T-helper 1 cell treated with Interleukin-12 subunit alpha and Interleukin-12 subunit beta and Interleukin-4 antibody, amounts not matched to agents 30 μg/mL and 1 μg/mL, for 36 hours (primary cell): ENCODE measurements at regions not wholly inside any gene's neighbourhood (a gene's known extent, or its start where the extent isn't known, plus 50 kb on each side); places are given as distances from the start of the nearest gene placed in this dataset.

Source experiments
- H3K27ac Mint-ChIP-seq: one replicate; pipeline ENCODE4 v1.8.0; 2021; ENCODE audit warnings: mild to moderate bottlenecking, mixed read lengths
- H3K27me3 Mint-ChIP-seq: one replicate; pipeline ENCODE4 v1.8.0; 2021; ENCODE audit warnings: low read depth, mixed read lengths
- H3K36me3 Mint-ChIP-seq: one replicate; pipeline ENCODE4 v1.8.0; 2021; ENCODE audit warnings: low read depth, mixed read lengths
- H3K4me1 Mint-ChIP-seq: one replicate; pipeline ENCODE4 v1.8.0; 2021; ENCODE audit warnings: low read depth, mixed read lengths
- H3K4me3 Mint-ChIP-seq: one replicate; pipeline ENCODE4 v1.8.0; 2021; ENCODE audit warnings: mild to moderate bottlenecking, moderate library complexity, mixed read lengths
- H3K9me3 Mint-ChIP-seq: one replicate; pipeline ENCODE4 v1.8.0; 2021; ENCODE audit warnings: mixed read lengths

DNA sequence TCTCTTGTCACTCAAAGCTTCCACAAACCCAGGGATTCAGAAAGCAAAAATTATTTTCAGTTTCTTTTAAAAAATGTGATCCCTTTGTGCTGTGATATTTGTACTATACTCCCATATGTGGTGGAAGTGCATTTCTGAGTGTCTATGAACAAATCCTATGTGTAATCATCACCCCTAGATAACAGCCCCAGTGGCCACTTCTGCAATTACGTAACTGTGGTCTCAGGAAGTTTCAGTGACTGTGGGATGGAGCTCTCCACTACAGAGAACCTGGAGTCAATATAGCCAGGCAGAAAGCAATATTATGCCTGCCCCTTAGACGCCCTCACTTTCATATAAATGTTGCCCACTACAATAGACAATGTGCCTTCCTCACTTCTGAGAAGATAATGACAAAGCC, 1101.7 kb upstream of the GHITM start:
- no peaks in the 10 kb centered on the region for H3K4me1 Mint-ChIP-seq
- H3K36me3 Mint-ChIP-seq = no peaks in the 10 kb centered on the region
- no peaks in the 10 kb centered on the region for H3K9me3 Mint-ChIP-seq
- no peaks in the 10 kb centered on the region for H3K27me3 Mint-ChIP-seq
- H3K27ac Mint-ChIP-seq = no peak overlapping the region
- no peak overlapping the region for H3K4me3 Mint-ChIP-seq

- no peaks in the 10 kb centered on the region for H3K4me1 Mint-ChIP-seq
- no peaks in the 10 kb centered on the region for H3K36me3 Mint-ChIP-seq
- H3K4me3 Mint-ChIP-seq = no peak overlapping the region
- no peaks in the 10 kb centered on the region for H3K27me3 Mint-ChIP-seq
- no peak overlapping the region for H3K27ac Mint-ChIP-seq
- H3K9me3 Mint-ChIP-seq = no peaks in the 10 kb centered on the region
Observed at GRCh38 chr10:83038631-83039030, 1100.7 kb upstream of the GHITM start.

- no peak overlapping the region for H3K4me3 Mint-ChIP-seq
- no peak overlapping the region for H3K27ac Mint-ChIP-seq
- H3K4me1 Mint-ChIP-seq = no peaks in the 10 kb centered on the region
- no peaks in the 10 kb centered on the region for H3K27me3 Mint-ChIP-seq
- no peaks in the 10 kb centered on the region for H3K36me3 Mint-ChIP-seq
- no peaks in the 10 kb centered on the region for H3K9me3 Mint-ChIP-seq
Observed at GRCh38 chr10:83045731-83046130, 1093.6 kb upstream of the GHITM start.

- H3K4me3 Mint-ChIP-seq = no peak overlapping the region
- H3K36me3 Mint-ChIP-seq = no peaks in the 10 kb centered on the region
- no peak overlapping the region for H3K27ac Mint-ChIP-seq
- no peaks in the 10 kb centered on the region for H3K27me3 Mint-ChIP-seq
- peaks cover 3% of the 10 kb centered on the region for H3K9me3 Mint-ChIP-seq
- H3K4me1 Mint-ChIP-seq = no peaks in the 10 kb centered on the region
Observed at GRCh38 chr10:83050815-83051214, 1088.5 kb upstream of the GHITM start.

GRCh38 chr10:83062871-83063270, 1076.4 kb upstream of the GHITM start:
- Mint-ChIP-seq H3K4me1 (no peaks in the 10 kb centered on the region), H3K27ac (no peak overlapping the region), H3K9me3 (peaks cover 12% of the 10 kb centered on the region), H3K4me3 (no peak overlapping the region), H3K27me3 (no peaks in the 10 kb centered on the region), H3K36me3 (no peaks in the 10 kb centered on the region)

DNA sequence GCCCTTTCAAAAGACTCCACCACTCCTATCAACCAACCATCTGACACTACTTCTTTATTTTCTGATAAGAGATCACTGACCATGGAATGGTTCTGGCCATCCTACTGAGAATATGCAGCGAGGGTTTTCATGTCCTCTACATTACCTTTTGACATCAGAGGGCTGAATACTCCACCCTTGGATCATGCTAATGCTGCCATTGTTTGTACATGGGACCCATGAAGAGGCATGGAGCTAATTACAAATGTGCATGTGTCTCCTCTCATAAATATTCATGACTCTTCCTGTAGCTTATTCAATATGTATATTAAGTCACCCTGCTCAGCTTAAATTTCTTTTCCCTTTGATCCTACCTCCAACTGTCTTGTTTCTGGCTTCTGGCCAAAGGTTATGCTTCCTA, 1065.8 kb upstream of the GHITM start:
- Mint-ChIP-seq H3K36me3 (no peaks in the 10 kb centered on the region), H3K9me3 (peaks cover 3% of the 10 kb centered on the region), H3K27ac (no peak overlapping the region), H3K4me3 (no peak overlapping the region), H3K4me1 (no peaks in the 10 kb centered on the region), H3K27me3 (no peaks in the 10 kb centered on the region)

- H3K36me3 Mint-ChIP-seq = no peaks in the 10 kb centered on the region
- H3K4me1 Mint-ChIP-seq = no peaks in the 10 kb centered on the region
- H3K27ac Mint-ChIP-seq = no peak overlapping the region
- H3K27me3 Mint-ChIP-seq = no peaks in the 10 kb centered on the region
- no peak overlapping the region for H3K4me3 Mint-ChIP-seq
- no peaks in the 10 kb centered on the region for H3K9me3 Mint-ChIP-seq
Observed at GRCh38 chr10:83075016-83075814, 1064.1 kb upstream of the GHITM start.

- no peaks in the 10 kb centered on the region for H3K9me3 Mint-ChIP-seq
- no peak overlapping the region for H3K27ac Mint-ChIP-seq
- no peaks in the 10 kb centered on the region for H3K4me1 Mint-ChIP-seq
Observed at GRCh38 chr10:83075815-83076355, 1063.4 kb upstream of the GHITM start.

GRCh38 chr10:83076443-83076842, 1062.9 kb upstream of the GHITM start:
- Mint-ChIP-seq H3K4me1 (no peaks in the 10 kb centered on the region), H3K9me3 (no peaks in the 10 kb centered on the region), H3K4me3 (no peak overlapping the region), H3K36me3 (no peaks in the 10 kb centered on the region), H3K27ac (no peak overlapping the region), H3K27me3 (no peaks in the 10 kb centered on the region)

More at GRCh38 chr10:83075815-83076355, 1063.4 kb upstream of the GHITM start:
- H3K36me3 Mint-ChIP-seq = no peaks in the 10 kb centered on the region
- H3K4me3 Mint-ChIP-seq = no peak overlapping the region
- H3K27me3 Mint-ChIP-seq = no peaks in the 10 kb centered on the region

- no peak overlapping the region for H3K4me3 Mint-ChIP-seq
- no peaks in the 10 kb centered on the region for H3K27me3 Mint-ChIP-seq
- H3K36me3 Mint-ChIP-seq = no peaks in the 10 kb centered on the region
- no peaks in the 10 kb centered on the region for H3K4me1 Mint-ChIP-seq
- peaks cover under 1% of the 10 kb centered on the region for H3K9me3 Mint-ChIP-seq
- no peak overlapping the region for H3K27ac Mint-ChIP-seq
Observed at GRCh38 chr10:83078160-83078559, 1061.1 kb upstream of the GHITM start.

DNA sequence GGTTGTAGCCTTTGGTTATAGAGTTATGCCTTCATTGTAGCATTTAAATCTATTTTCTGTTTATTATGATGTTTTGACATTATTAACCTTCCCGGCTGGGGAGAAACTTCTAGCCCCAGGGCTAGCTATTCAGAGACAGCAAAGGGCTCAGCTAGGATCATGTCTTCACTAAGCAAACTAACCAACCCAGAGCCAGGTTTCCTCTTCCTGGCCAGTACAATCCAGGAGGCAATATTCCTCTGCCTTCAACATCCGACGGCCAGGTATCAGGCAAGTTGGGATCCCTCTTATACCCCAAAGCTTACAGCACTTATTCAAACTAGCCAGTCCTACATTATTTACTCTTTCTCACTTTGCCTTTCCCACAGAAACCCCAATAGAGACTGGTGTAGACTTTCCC, 1060.7 kb upstream of the GHITM start:
- H3K36me3 Mint-ChIP-seq = no peaks in the 10 kb centered on the region

GRCh38 chr10:83083831-83084230, 1055.5 kb upstream of the GHITM start:
- Mint-ChIP-seq H3K9me3 (peaks cover 10% of the 10 kb centered on the region), H3K27ac (no peak overlapping the region), H3K4me3 (no peak overlapping the region), H3K27me3 (no peaks in the 10 kb centered on the region), H3K4me1 (no peaks in the 10 kb centered on the region), H3K36me3 (no peaks in the 10 kb centered on the region)

More for the DNA sequence above, 1060.7 kb upstream of the GHITM start:
- Mint-ChIP-seq H3K27ac (no peak overlapping the region), H3K4me3 (no peak overlapping the region), H3K9me3 (peaks cover 3% of the 10 kb centered on the region), H3K27me3 (no peaks in the 10 kb centered on the region), H3K4me1 (no peaks in the 10 kb centered on the region)

- H3K27me3 Mint-ChIP-seq = no peaks in the 10 kb centered on the region
- peaks cover 21% of the 10 kb centered on the region for H3K9me3 Mint-ChIP-seq
- no peak overlapping the region for H3K4me3 Mint-ChIP-seq
- H3K4me1 Mint-ChIP-seq = no peaks in the 10 kb centered on the region
- no peaks in the 10 kb centered on the region for H3K36me3 Mint-ChIP-seq
- no peak overlapping the region for H3K27ac Mint-ChIP-seq
Observed at GRCh38 chr10:83089335-83089734, 1050.0 kb upstream of the GHITM start.

- Mint-ChIP-seq H3K4me3 (no peak overlapping the region), H3K27ac (no peak overlapping the region), H3K36me3 (no peaks in the 10 kb centered on the region), H3K27me3 (no peaks in the 10 kb centered on the region), H3K9me3 (peaks cover 21% of the 10 kb centered on the region), H3K4me1 (no peaks in the 10 kb centered on the region)
Observed at GRCh38 chr10:83104616-83105015, 1034.7 kb upstream of the GHITM start.

DNA sequence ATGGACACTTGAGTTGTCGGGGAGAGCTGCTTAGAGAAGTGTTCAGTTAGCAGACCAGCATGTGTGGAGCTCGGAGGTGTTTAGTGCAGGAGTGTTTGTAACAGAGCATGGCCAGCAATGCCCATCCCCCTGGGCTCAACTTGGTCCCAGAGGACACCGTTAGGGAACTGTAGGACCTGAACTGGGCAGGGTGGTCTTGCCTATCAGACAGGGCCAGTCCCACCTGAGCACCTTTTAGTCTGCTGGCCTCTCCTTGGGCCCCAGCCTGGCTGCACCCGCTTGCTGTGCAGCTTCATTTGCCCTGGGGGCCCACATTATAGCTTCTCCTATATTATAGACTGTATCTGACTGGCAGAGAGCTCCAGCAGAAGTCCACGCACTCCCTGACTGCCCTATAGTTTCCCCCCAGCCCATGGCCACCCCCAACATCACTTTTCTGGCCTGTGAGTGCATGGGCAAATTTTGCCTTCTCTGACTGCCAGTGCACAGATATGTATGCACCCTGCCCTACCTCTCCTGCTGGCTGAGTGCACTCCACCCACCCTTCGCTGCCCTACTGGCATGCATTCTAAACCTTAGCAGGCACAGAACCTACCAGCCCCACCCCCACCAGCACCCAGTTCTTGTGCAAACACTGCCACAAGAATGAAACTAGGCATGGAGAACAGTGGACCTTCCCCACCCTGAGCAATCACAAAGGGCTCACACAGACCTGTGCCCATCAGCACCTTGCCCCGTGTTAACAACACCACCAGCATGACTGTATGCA, 1030.6 kb upstream of the GHITM start:
- Mint-ChIP-seq H3K36me3 (no peaks in the 10 kb centered on the region), H3K9me3 (peaks cover 39% of the 10 kb centered on the region), H3K27me3 (no peaks in the 10 kb centered on the region), H3K27ac (no peak overlapping the region), H3K4me1 (no peaks in the 10 kb centered on the region), H3K4me3 (no peak overlapping the region)
